ENCODE measurements at regions not wholly inside any gene's neighbourhood (a gene's known extent, or its start where the extent isn't known, plus 50 kb on each side); places are given as distances from the start of the nearest gene placed in this dataset.

- TF ChIP-seq CTCF (IDR thresholded peaks at IDR 0.05; ENCODE audit: insufficient read depth in 1 of 2, low read depth in 1 of 2, low read length in 1 of 2, severe bottlenecking in 1 of 2, unreplicated experiment in 1 of 2): no peak
- Histone ChIP-seq H3K4me3 (ENCODE audit: low read depth, low read length) (no peak overlapping the region), H3K27me3 (replicated peaks; ENCODE audit: control insufficient read depth, insufficient read depth, low read length) (no peaks in the 10 kb centered on the region), H3K4me1 (no peaks in the 10 kb centered on the region), H3K9me3 (no peaks in the 10 kb centered on the region), H3K36me3 (ENCODE audit: control insufficient read depth, insufficient read depth, low read length) (no peaks in the 10 kb centered on the region)
- H3K9me3 Mint-ChIP-seq (ENCODE audit: unreplicated experiment): no peaks in the 10 kb centered on the region
- no peak for DNase-seq
- no peaks in the 10 kb centered on the region for H3K36me3 Mint-ChIP-seq (ENCODE audit: insufficient read depth, unreplicated experiment)
- no peak overlapping the region for H3K4me3 Mint-ChIP-seq (ENCODE audit: unreplicated experiment)
- peaks cover 9% of the 10 kb centered on the region for H3K27me3 Mint-ChIP-seq (ENCODE audit: insufficient read depth, unreplicated experiment)
- no peak overlapping the region for H3K27ac Mint-ChIP-seq (ENCODE audit: unreplicated experiment)
- no peaks in the 10 kb centered on the region for H3K4me1 Mint-ChIP-seq (ENCODE audit: low read depth, unreplicated experiment)
- BruUV-seq (replicated peaks): no TSS peak
- intact Hi-C loops (cut with micrococcal nuclease; ENCODE audit: unreplicated experiment): no loop called here
- POLR2A ChIA-PET: no interaction called here
- CTCF ChIA-PET: no interaction called here
Measured at GRCh38 chr10:109737626-109738025, 185.7 kb downstream of the XPNPEP1 start.

GRCh38 chr10:109737009-109737408 lies 186.3 kb downstream of the XPNPEP1 start:
- no peaks in the 10 kb centered on the region for H3K27me3 ChIP-seq (replicated peaks; ENCODE audit: control insufficient read depth, insufficient read depth, low read length)
- no TSS peak for BruUV-seq (replicated peaks)
- POLR2A ChIA-PET: no interaction called here
- no peak overlapping the region for H3K27ac Mint-ChIP-seq (ENCODE audit: unreplicated experiment)
- CTCF ChIA-PET: no interaction called here
- no peak for TF ChIP-seq CTCF (IDR thresholded peaks at IDR 0.05; ENCODE audit: insufficient read depth in 1 of 2, low read depth in 1 of 2, low read length in 1 of 2, severe bottlenecking in 1 of 2, unreplicated experiment in 1 of 2)
- H3K36me3 Mint-ChIP-seq (ENCODE audit: insufficient read depth, unreplicated experiment): no peaks in the 10 kb centered on the region
- no peaks in the 10 kb centered on the region for H3K9me3 Mint-ChIP-seq (ENCODE audit: unreplicated experiment)
- no peak overlapping the region for H3K4me3 ChIP-seq (ENCODE audit: low read depth, low read length)
- DNase-seq: no peak
- no peaks in the 10 kb centered on the region for H3K9me3 ChIP-seq
- H3K4me1 Mint-ChIP-seq (ENCODE audit: low read depth, unreplicated experiment): no peaks in the 10 kb centered on the region
- intact Hi-C loops (cut with micrococcal nuclease; ENCODE audit: unreplicated experiment): no loop called here
- H3K36me3 ChIP-seq (ENCODE audit: control insufficient read depth, insufficient read depth, low read length): no peaks in the 10 kb centered on the region
- H3K4me1 ChIP-seq: no peaks in the 10 kb centered on the region
- H3K4me3 Mint-ChIP-seq (ENCODE audit: unreplicated experiment): no peak overlapping the region
- H3K27me3 Mint-ChIP-seq (ENCODE audit: insufficient read depth, unreplicated experiment): peaks cover 7% of the 10 kb centered on the region

GRCh38 chr10:109735776-109736175 lies 187.5 kb downstream of the XPNPEP1 start:
- intact Hi-C loops (cut with micrococcal nuclease; ENCODE audit: unreplicated experiment): no loop called here
- Mint-ChIP-seq H3K36me3 (ENCODE audit: insufficient read depth, unreplicated experiment) (no peaks in the 10 kb centered on the region), H3K4me1 (ENCODE audit: low read depth, unreplicated experiment) (no peaks in the 10 kb centered on the region), H3K27me3 (ENCODE audit: insufficient read depth, unreplicated experiment) (peaks cover 6% of the 10 kb centered on the region), H3K27ac (ENCODE audit: unreplicated experiment) (no peak overlapping the region), H3K9me3 (ENCODE audit: unreplicated experiment) (no peaks in the 10 kb centered on the region), H3K4me3 (ENCODE audit: unreplicated experiment) (no peak overlapping the region)
- ChIA-PET CTCF (no interaction called here), POLR2A (no interaction called here)
- BruUV-seq (replicated peaks): no TSS peak
- Histone ChIP-seq H3K9me3 (no peaks in the 10 kb centered on the region), H3K4me1 (no peaks in the 10 kb centered on the region), H3K4me3 (ENCODE audit: low read depth, low read length) (no peak overlapping the region), H3K36me3 (ENCODE audit: control insufficient read depth, insufficient read depth, low read length) (no peaks in the 10 kb centered on the region), H3K27me3 (replicated peaks; ENCODE audit: control insufficient read depth, insufficient read depth, low read length) (no peaks in the 10 kb centered on the region)
- no peak for DNase-seq
- no peak for TF ChIP-seq CTCF (IDR thresholded peaks at IDR 0.05; ENCODE audit: insufficient read depth in 1 of 2, low read depth in 1 of 2, low read length in 1 of 2, severe bottlenecking in 1 of 2, unreplicated experiment in 1 of 2)
